Lower lobe of right lung (tissue), 2 donors: ENCODE measurements at regions not wholly inside any gene's neighbourhood (a gene's known extent, or its start where the extent isn't known, plus 50 kb on each side); places are given as distances from the start of the nearest gene placed in this dataset.
A peak's percentile ranks its signal among the peaks of the same experiment; 100 is the strongest.

Experiments
- ATAC-seq, 2 donors: fragments of 200-7000 bp; cut with Tn5 transposase; one replicate each; pipeline ENCODE4 v1.9.1; 2020 to 2022; ENCODE audit warnings: mild to moderate bottlenecking in 2 of 2, moderate library complexity in 2 of 2
- DNase-seq: peaks from one replicate; pipeline ENCODE4 v3.0.0-alpha.2; 2020
- H3K27ac ChIP-seq: fragments of 200-600 bp; one replicate; pipeline ENCODE4 v1.8.0; 2022
- H3K27me3 ChIP-seq: fragments of 200-600 bp; one replicate; pipeline ENCODE4 v1.8.0; 2022; ENCODE audit warnings: low read depth
- H3K36me3 ChIP-seq: fragments of 200-600 bp; one replicate; pipeline ENCODE4 v1.8.0; 2022; ENCODE audit warnings: mild to moderate bottlenecking
- H3K4me1 ChIP-seq: fragments of 200-600 bp; one replicate; pipeline ENCODE4 v1.8.0; 2022
- H3K4me3 ChIP-seq: fragments of 200-600 bp; one replicate; pipeline ENCODE4 v1.8.0; 2022; ENCODE audit warnings: mild to moderate bottlenecking
- H3K9me3 ChIP-seq: fragments of 200-600 bp; one replicate; pipeline ENCODE4 v1.8.0; 2022
- CTCF ChIP-seq: fragments of 200-600 bp; IDR thresholded peaks from one replicate; pipeline ENCODE4 v1.8.0; 2022; ENCODE audit warnings: antibody characterized with exemption, mild to moderate bottlenecking
- intact Hi-C: fragments of 100-400 bp; cut with DNase I; formaldehyde crosslinking; loops from one replicate; pipeline ENCODE4 v1.11.0; 2022
- donor health status: DM: no; HTN: yes; CAD: no; lungs with severe emphysema.

DNA sequence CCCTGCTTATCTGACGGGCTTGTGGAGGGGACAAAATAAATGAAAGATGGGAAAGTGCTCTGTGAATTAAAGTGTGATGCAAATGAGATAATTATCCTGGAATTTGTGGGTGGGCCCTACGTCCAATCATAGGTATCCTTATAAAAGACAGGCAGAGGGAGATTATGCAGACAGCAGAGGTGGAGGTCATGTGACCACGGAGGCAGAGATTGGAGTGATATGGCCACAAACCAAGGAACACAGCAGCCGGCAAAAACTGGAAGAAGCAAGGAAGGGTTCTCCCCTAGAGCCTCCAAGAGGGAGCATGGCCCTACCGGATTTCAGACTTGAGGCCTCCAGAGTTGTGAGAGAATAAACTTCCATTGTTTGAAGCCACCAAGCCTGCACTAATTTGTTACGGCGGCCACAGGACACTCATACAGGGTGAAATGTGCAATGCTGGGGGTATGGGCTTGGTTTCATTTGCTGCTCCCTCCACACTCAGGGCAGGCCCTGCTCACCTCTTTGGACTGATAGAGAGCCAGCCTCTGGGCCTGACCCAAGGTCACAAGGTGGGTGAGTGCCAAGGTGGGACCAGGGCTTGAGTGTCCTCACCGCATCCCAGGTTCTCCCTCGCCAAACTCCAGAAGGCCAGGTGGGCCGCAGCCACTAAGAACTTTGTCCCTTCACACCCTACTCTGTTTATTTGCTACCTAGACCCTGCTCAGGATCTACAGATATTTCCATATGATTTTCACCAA lies 149.6 kb upstream of the TNRC6C start:
- no peak for TF ChIP-seq CTCF
- DNase-seq (no peak), ATAC-seq (no peak)
- no peaks in the 10 kb centered on the region for H3K36me3 ChIP-seq
- H3K4me3 ChIP-seq, result no peak overlapping the region
- no peaks in the 10 kb centered on the region for H3K27me3 ChIP-seq
- H3K27ac ChIP-seq, result no peak overlapping the region
- H3K4me1 ChIP-seq, result peaks cover 10% of the 10 kb centered on the region
- H3K9me3 ChIP-seq, result no peaks in the 10 kb centered on the region
- intact Hi-C loops, result no loop called here

DNA sequence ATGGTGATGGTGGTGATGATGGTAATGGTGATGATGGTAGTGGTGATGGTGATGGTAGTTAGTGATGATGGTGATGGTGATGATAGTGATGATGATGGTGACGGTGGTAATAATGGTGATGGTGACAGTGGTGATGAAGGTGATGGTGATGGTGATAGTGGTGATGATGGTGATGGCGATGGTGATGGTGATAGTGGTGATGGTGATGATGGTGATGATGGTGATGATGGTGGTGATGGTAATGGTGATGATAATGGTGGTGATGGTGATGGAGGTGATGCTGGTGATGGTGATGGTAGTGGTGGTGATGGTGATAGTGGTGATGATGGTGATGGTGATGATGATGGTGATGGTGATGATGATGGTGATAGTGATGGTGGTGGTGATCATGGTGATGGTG lies 148.7 kb upstream of the TNRC6C start:
- Histone ChIP-seq H3K27me3 (no peaks in the 10 kb centered on the region), H3K9me3 (no peaks in the 10 kb centered on the region), H3K4me1 (peaks cover 10% of the 10 kb centered on the region), H3K4me3 (no peak overlapping the region), H3K36me3 (no peaks in the 10 kb centered on the region), H3K27ac (no peak overlapping the region)
- intact Hi-C loops, result no loop called here
- DNase-seq (no peak), ATAC-seq (no peak)
- no peak for TF ChIP-seq CTCF

- no peaks in the 10 kb centered on the region for H3K36me3 ChIP-seq
- no peak overlapping the region for H3K4me3 ChIP-seq
- H3K27me3 ChIP-seq, result no peaks in the 10 kb centered on the region
- DNase-seq, result peak; percentile 22
- intact Hi-C loops, result no loop called here
- H3K9me3 ChIP-seq, result no peaks in the 10 kb centered on the region
- no peak overlapping the region for H3K27ac ChIP-seq
- H3K4me1 ChIP-seq, result peaks cover 10% of the 10 kb centered on the region
- peak; percentile 36 to 58 for ATAC-seq
- no peak for TF ChIP-seq CTCF
Measured at GRCh38 chr17:77810536-77810935, 148.0 kb upstream of the TNRC6C start.

DNA sequence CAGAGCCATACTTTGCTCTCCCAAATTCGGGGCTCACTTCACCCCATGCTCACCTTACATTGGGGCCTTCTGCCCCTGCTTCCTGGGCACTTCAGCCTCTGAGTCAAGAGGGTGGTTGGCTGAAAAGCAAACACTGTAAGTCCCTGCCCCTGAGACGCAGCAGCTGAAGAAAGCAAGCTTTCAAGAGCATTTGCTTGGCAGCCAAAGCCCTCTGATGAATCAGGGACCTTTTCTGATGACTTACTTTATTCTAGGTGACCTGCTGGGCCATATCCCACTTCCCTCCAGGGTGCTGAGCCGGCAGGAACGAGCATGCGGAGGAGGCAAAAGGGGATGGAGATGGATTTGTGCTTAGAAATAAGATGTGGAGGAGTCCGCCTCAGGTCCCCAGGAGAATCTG lies 147.0 kb upstream of the TNRC6C start:
- ATAC-seq (peak; percentile 53 to 78), DNase-seq (peak; percentile 46)
- H3K36me3 ChIP-seq, result no peaks in the 10 kb centered on the region
- H3K27me3 ChIP-seq, result no peaks in the 10 kb centered on the region
- H3K27ac ChIP-seq, result no peak overlapping the region
- H3K4me1 ChIP-seq, result peaks cover 10% of the 10 kb centered on the region
- H3K9me3 ChIP-seq, result no peaks in the 10 kb centered on the region
- intact Hi-C loops, result no loop called here
- no peak overlapping the region for H3K4me3 ChIP-seq
- TF ChIP-seq CTCF, result no peak

DNA sequence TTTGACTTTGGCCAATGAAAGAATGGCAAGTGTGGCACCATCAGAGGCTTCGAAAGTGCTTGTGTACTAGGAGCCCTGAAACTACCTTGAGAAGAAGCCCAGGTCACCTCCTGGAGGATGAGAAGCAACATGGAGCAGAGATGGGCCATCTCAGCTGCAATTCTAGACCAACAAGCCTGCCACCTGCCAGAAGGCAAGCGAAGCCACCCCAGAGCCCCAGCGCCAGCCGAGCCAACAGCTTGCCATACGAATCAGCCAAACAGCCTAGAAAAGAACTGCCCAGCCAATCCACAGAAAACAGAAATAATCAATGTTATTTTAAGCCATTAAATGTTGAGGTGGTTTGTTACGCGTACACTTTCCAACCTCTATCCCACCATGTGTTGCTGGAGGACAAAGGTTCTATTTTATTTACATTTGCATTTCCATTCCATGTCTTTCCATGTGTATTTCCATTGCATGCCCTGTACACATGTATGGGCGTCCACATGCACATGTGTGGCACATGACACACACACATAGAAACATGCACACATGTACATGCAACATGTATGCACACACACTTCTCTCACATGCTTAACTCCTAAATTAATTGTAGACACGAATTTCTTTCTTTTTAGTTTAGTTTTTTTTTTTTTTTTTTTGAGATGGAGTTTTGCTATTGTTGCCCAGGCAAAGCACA lies 144.3 kb upstream of the TNRC6C start:
- TF ChIP-seq CTCF, result no peak
- no peak for ATAC-seq
- Histone ChIP-seq H3K4me3 (no peak overlapping the region), H3K27ac (no peak overlapping the region), H3K27me3 (no peaks in the 10 kb centered on the region), H3K4me1 (peaks cover 10% of the 10 kb centered on the region), H3K9me3 (no peaks in the 10 kb centered on the region), H3K36me3 (no peaks in the 10 kb centered on the region)
- intact Hi-C loops, result no loop called here
- peak; percentile 6 for DNase-seq
